ENCODE measurements at regions not wholly inside any gene's neighbourhood (a gene's known extent, or its start where the extent isn't known, plus 50 kb on each side); places are given as distances from the start of the nearest gene placed in this dataset.

DNA sequence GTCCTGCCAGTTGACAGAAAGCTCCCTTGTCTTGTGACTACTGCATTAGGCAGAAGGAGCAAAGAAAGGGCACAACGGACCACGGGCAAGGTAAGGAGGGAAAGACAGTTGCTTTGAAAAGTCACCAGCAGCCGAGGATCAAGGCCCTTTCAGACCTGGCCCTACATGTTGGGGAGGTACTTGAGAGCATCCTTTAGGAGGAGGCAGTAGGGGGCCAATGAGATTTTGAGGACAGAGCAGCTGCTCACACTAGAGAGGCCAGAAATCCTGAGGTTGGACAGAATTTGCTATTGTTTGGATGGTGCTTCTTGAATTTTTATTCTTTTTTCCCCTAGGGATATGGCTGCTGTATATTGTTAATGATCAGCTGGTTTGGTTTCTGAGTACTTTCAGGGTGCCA lies 135.5 kb upstream of the PZP start:
- TF ChIP-seq, protein P1, sequence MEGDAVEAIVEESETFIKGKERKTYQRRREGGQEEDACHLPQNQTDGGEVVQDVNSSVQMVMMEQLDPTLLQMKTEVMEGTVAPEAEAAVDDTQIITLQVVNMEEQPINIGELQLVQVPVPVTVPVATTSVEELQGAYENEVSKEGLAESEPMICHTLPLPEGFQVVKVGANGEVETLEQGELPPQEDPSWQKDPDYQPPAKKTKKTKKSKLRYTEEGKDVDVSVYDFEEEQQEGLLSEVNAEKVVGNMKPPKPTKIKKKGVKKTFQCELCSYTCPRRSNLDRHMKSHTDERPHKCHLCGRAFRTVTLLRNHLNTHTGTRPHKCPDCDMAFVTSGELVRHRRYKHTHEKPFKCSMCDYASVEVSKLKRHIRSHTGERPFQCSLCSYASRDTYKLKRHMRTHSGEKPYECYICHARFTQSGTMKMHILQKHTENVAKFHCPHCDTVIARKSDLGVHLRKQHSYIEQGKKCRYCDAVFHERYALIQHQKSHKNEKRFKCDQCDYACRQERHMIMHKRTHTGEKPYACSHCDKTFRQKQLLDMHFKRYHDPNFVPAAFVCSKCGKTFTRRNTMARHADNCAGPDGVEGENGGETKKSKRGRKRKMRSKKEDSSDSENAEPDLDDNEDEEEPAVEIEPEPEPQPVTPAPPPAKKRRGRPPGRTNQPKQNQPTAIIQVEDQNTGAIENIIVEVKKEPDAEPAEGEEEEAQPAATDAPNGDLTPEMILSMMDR (IDR thresholded peaks at IDR 0.05): no peak
- TF ChIP-seq MXI1 (IDR thresholded peaks at IDR 0.05; ENCODE audit: low read depth, low read length): no peak
- no peak for TF ChIP-seq POLR2AphosphoS5 (IDR thresholded peaks at IDR 0.05; ENCODE audit: low read depth, low read length)
- no peak for TF ChIP-seq EP300 (IDR thresholded peaks at IDR 0.05; ENCODE audit: borderline replicate concordance in 1 of 2, low read depth in 1 of 2, low read length in 1 of 2)
- TF ChIP-seq, protein P2, sequence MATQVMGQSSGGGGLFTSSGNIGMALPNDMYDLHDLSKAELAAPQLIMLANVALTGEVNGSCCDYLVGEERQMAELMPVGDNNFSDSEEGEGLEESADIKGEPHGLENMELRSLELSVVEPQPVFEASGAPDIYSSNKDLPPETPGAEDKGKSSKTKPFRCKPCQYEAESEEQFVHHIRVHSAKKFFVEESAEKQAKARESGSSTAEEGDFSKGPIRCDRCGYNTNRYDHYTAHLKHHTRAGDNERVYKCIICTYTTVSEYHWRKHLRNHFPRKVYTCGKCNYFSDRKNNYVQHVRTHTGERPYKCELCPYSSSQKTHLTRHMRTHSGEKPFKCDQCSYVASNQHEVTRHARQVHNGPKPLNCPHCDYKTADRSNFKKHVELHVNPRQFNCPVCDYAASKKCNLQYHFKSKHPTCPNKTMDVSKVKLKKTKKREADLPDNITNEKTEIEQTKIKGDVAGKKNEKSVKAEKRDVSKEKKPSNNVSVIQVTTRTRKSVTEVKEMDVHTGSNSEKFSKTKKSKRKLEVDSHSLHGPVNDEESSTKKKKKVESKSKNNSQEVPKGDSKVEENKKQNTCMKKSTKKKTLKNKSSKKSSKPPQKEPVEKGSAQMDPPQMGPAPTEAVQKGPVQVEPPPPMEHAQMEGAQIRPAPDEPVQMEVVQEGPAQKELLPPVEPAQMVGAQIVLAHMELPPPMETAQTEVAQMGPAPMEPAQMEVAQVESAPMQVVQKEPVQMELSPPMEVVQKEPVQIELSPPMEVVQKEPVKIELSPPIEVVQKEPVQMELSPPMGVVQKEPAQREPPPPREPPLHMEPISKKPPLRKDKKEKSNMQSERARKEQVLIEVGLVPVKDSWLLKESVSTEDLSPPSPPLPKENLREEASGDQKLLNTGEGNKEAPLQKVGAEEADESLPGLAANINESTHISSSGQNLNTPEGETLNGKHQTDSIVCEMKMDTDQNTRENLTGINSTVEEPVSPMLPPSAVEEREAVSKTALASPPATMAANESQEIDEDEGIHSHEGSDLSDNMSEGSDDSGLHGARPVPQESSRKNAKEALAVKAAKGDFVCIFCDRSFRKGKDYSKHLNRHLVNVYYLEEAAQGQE (IDR thresholded peaks at IDR 0.05; ENCODE audit: low read depth, low read length): no peak
- TF ChIP-seq USF2 (IDR thresholded peaks at IDR 0.05; ENCODE audit: borderline replicate concordance, low read depth, low read length): no peak
- TF ChIP-seq USF1 (IDR thresholded peaks at IDR 0.05; ENCODE audit: borderline replicate concordance, low read depth): no peak
- no peak for TF ChIP-seq NRF1 (IDR thresholded peaks at IDR 0.05; ENCODE audit: low read depth, low read length)
- TF ChIP-seq EZH2phosphoT487 (IDR thresholded peaks at IDR 0.05; ENCODE audit: borderline replicate concordance, low read depth): no peak
- TF ChIP-seq PBX3 (IDR thresholded peaks at IDR 0.05): no peak
- TF ChIP-seq FOXM1 (IDR thresholded peaks at IDR 0.05; ENCODE audit: low read depth): no peak
- no peak for TF ChIP-seq RCOR1 (IDR thresholded peaks at IDR 0.05; ENCODE audit: low read length)
- TF ChIP-seq CHD2 (IDR thresholded peaks at IDR 0.05; ENCODE audit: low read length, partially characterized antibody): no peak
